GDM1 (cell line): ENCODE measurements at regions not wholly inside any gene's neighbourhood (a gene's known extent, or its start where the extent isn't known, plus 50 kb on each side); places are given as distances from the start of the nearest gene placed in this dataset.
"Not testable (repeated sequence)": the region's sequence is repeated elsewhere in the genome, so short reads cannot be mapped to it uniquely, and the experiment has no call there.

Experiments
- DNase-seq: peaks from one replicate; lab custom pipeline; 2025; lab: John Stamatoyannopoulos, UW

- no peak for DNase-seq
Measured at GRCh38 chr6:25124216-25124715, 154.9 kb upstream of the CARMIL1 start.

- DNase-seq = no peak
Measured at GRCh38 chr6:25125736-25126135, 153.4 kb upstream of the CARMIL1 start.

DNA sequence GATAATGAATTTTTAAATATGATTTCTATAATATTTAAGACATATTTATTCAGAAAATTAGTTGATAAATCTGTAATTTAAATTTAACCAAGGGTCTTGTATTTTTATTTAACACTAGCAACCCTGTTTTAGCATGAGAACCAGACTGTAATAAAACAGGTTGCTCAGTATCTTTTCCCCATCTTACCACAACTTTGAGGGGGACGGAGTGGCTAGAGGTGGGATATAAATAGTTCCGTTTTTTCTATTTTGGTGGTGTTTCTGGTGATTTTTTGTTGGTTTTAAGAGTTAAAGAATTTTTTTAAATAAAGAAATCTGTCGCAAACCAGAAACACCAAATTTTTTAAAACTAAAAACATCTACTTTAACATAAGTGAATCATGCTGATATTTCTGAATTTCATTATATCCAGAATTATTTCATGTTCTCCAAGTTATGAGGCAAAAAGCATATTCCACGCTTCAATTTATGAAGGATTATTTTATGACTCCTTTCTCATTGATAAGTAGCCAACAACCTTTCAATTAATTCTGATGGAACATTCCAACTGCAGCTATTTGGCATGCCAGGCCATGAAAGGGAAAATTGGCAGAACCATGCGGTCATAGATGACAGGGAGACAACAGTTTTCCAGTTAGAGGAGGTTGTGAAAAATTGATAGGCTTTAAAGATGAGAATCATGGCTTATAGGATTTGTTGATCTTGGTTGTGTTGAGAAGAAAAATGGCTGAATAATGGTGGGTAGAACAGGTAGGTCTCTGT is 151.9 kb upstream of the CARMIL1 start:
- DNase-seq = no peak

GRCh38 chr6:25130518-25130917 is 148.7 kb upstream of the CARMIL1 start:
- DNase-seq = no peak

GRCh38 chr6:25132934-25133333 is 146.2 kb upstream of the CARMIL1 start:
- no peak for DNase-seq

- no peak for DNase-seq
Measured at GRCh38 chr6:25133568-25133967, 145.6 kb upstream of the CARMIL1 start.

- DNase-seq = no peak
Measured at GRCh38 chr6:25136854-25137253, 142.3 kb upstream of the CARMIL1 start.

DNA sequence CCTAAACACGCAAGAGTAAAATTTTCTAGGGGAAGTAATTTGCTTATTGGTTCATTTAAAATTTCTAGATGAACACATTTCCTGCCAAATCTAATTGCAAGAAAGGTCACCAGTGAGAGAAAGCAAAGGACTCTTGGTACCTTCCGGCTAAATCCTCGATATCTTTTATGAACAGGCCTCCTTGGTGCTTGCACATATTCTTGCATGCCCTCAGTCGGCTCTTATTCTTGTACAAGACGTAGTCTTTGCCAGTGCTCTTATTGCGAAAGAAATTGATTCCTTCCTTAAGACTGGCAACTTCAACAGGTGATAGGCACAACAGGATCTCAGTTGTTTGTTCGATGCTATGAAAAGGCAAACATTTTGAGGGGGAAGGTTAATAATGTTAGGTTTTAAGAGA is 141.7 kb upstream of the CARMIL1 start:
- DNase-seq = no peak

DNA sequence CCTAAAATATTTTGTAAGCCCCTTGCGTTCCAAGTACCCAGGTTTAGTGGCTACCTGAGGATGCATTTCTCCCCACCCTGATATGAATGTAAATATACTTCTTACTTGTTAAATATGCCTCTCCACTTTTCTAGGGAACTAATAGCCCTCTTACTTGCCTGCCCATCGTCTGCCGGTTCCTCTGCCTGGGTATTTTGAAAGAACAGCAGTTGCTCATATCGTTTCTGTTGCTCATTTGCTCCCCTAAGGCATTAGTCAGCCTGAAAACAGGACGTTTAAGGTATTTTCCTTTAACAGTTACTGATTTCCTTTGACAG is 141.3 kb upstream of the CARMIL1 start:
- DNase-seq = no peak

GRCh38 chr6:25138233-25138933 is 140.8 kb upstream of the CARMIL1 start:
- peak; percentile 76 for DNase-seq

- DNase-seq = no peak
Measured at GRCh38 chr6:25138934-25139415, 140.2 kb upstream of the CARMIL1 start.

DNA sequence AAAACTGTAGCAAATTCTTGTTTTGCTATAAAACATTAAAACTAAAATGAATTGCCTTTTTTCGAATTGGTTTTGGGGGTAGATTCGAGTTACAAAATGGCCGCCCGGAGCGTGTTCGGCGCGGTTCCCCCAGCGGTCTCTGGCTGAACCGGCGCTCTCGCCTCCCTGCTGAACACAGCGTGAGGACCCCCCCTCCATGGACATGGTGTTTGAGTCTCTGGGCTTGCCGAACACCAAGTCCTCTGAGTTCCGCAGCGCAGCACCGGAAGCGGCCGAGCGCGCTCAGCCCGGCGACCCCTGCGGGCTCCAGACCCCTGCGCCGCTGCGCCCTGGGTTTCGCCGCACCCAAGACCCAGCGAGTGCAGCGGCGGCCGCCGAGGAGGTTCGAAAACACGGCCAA is 139.6 kb upstream of the CARMIL1 start:
- not testable (repeated sequence) for DNase-seq

DNA sequence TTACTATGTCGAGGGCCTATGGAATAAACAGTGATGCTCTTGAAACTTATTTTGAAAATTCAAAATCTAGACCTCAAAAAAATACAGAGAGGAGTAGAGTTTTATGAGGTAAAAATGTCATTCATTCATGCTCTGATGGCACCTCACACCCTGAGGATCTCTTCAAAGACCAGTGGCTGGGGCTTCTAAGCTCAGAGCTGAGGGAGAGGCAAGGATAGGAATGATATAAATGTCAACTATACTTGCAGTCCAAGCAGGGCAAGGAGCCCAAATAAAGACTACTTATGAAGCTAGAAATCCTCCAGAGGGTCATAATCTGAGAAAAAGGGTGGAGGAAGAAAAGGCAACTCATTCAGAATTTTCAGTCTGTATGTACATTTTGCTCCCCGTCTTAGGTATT is 136.7 kb upstream of the CARMIL1 start:
- DNase-seq = no peak

DNA sequence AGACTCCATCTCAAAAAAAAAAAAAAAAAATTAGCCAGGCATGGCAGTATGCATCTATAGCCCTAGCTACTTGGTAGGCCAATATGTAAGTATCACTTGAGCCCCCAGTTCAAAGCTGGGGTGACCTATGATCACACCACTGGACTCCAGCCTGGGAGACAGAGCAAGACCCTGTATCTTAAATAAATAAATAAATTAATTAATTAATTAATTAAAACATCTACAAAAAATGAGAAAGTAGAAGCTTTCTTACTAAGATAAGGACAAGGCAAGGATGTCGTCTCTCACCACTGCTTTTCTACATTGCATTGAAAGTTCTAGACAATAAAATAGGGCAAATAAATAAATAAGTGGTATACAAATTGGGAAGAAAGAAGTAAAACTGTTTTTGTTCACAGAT is 134.3 kb upstream of the CARMIL1 start:
- DNase-seq = no peak

GRCh38 chr6:25147223-25147622 is 132.0 kb upstream of the CARMIL1 start:
- no peak for DNase-seq

- no peak for DNase-seq
Measured at GRCh38 chr6:25150031-25150430, 129.1 kb upstream of the CARMIL1 start.

GRCh38 chr6:25150863-25151262 is 128.3 kb upstream of the CARMIL1 start:
- DNase-seq = no peak

- no peak for DNase-seq
Measured at GRCh38 chr6:25153079-25153478, 126.1 kb upstream of the CARMIL1 start.

DNA sequence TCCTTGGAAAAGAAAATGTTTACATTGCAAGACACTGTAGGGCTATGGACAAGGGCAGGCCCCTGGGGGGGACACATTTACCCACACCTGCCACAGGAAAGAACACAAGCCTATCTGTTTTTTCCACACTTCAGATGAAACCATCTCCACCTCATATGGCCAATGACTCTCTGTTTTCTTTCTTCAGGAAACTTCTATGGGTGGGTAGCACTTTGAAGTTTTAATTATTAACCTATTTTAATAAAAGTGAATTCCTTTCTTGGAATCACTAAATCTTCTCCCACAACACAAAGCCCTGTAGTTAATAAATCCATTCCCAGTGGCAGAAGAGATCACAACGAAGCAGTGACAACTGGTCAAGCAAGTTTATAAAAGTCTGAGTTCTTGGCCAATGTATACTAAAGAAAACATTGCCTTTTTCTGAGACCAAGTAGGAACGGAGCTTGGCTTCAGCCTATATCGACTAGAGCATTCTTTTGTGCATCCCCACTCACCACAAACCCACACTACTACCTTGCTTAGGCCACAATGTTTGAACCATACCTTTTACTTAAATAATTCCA is 125.1 kb upstream of the CARMIL1 start:
- no peak for DNase-seq

DNA sequence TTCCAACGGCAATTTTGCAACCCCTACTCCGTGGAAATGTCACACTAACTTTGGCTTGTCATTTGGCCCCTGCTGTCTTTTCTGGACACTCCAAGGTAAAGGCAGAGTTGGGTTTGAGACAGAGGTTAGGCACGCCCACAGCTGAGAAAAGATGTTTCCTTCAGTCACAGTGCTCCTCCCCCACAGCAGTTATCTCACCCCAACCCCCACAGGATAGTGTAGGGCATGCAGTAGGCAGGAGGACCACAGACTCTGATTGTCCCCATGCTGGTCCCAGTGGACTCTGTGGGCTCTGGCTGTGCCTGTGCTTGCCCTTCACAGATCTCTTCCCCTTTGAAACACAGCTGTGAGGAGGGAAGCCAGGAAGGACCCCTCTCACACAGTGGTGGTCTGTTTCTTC is 124.0 kb upstream of the CARMIL1 start:
- DNase-seq = no peak

DNA sequence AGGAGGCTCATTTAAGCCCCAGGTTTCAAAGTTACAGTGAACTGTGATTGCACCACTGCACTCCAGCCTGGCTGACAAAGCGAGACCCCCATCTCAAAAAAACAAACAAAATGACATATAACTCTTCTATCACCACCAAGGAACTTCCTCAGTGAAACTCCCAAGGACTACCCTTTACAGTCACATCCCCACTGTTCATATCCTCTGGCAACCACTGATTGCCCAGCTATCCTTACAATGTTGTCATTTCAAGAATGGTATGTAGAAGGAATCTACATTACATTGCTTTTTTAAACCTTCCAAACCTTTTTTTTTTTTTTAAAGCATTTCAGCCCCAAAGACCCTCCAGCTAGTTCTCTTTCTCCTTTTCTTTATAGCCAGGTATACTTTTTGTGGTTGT is 123.1 kb upstream of the CARMIL1 start:
- DNase-seq = no peak

GRCh38 chr6:25157183-25157582 is 122.0 kb upstream of the CARMIL1 start:
- no peak for DNase-seq

- DNase-seq = no peak
Measured at GRCh38 chr6:25157842-25158241, 121.3 kb upstream of the CARMIL1 start.
